A549 (cell line): ENCODE measurements at regions not wholly inside any gene's neighbourhood (a gene's known extent, or its start where the extent isn't known, plus 50 kb on each side); places are given as distances from the start of the nearest gene placed in this dataset.

Source experiments
- ATAC-seq, 2 experiments: fragments of 200-7000 bp in 1 of 2; fragments of >200 bp in 1 of 2; cut with Nextera tagmentation in 1 of 2; cut with Tn5 transposase in 1 of 2; 3 replicates each; pipeline versions ENCODE4 v1.8.0 to v1.9.1; 2018 to 2020; ENCODE audit warnings: mild to moderate bottlenecking in 1 of 2, moderate library complexity in 1 of 2
- CTCF ChIA-PET: fragments of 300-600 bp; sonication (Branson Sonifier 250); formaldehyde crosslinking; extraction: SDS; loops from one replicate; lab custom pipeline; 2021; ENCODE audit warnings: antibody characterized with exemption, inconsistent platforms; lab: Yijun Ruan, JAX
- POLR2A ChIA-PET: fragments of 350-600 bp; formaldehyde crosslinking; extraction: SDS; loops from one replicate; lab custom pipeline; 2021; ENCODE audit warnings: antibody characterized with exemption, inconsistent platforms; lab: Yijun Ruan, JAX
- DNase-seq, 2 experiments: peaks; one replicate each; pipeline versions ENCODE4 v3.0.0 to v3.0.0-alpha.2; 2011 to 2016; ENCODE audit warnings: low read depth in 1 of 2, low spot score in 1 of 2
- FAIRE-seq: peaks from 2 replicates; lab custom pipeline; 2011; peaks lifted over from hg19 to GRCh38; lab: Jason Lieb, UNC
- H3K27ac ChIP-seq, 2 experiments: fragments of >200 bp; sonication (Bioruptor Twin); formaldehyde crosslinking; 3 replicates each; pipeline ENCODE4 v1.5.1; 2016 to 2017
- H3K4me1 ChIP-seq: fragments of >200 bp; sonication (Bioruptor Twin); formaldehyde crosslinking; 3 replicates; pipeline ENCODE4 v1.6.1; 2016
- H3K4me2 ChIP-seq: fragments of >200 bp; sonication (Bioruptor Twin); formaldehyde crosslinking; 3 replicates; pipeline ENCODE4 v1.6.1; 2016
- H3K4me3 ChIP-seq: fragments of >200 bp; sonication (Bioruptor Twin); formaldehyde crosslinking; 3 replicates; pipeline ENCODE4 v1.5.1; 2016
- H3K9me3 ChIP-seq: fragments of >200 bp; sonication (Bioruptor Twin); formaldehyde crosslinking; 3 replicates; pipeline ENCODE4 v1.6.1; 2016
- CBX8 ChIP-seq: fragments of 200-600 bp; sonication (generic); IDR thresholded peaks from 2 replicates; pipeline ENCODE4 v1.6.1; 2016
- CEBPB ChIP-seq, 2 experiments: fragments of >200 bp in 1 of 2; sonication (Bioruptor Twin) in 1 of 2; formaldehyde crosslinking in 1 of 2; IDR thresholded peaks; 2 replicates each; pipeline ENCODE4 v1.6.1; 2012 to 2016
- CTCF ChIP-seq: fragments of >200 bp; sonication (Bioruptor Twin); formaldehyde crosslinking; IDR thresholded peaks from 3 replicates; pipeline ENCODE4 v1.5.1; 2016
- E2F6 ChIP-seq: IDR thresholded peaks from 2 replicates; pipeline ENCODE4 v1.6.1; 2012; ENCODE audit warnings: low read depth, borderline replicate concordance
- EHF ChIP-seq: fragments of 250-450 bp; sonication (Bioruptor Pico); IDR thresholded peaks from 2 replicates; pipeline ENCODE4 v1.5.0; 2020; ENCODE audit warnings: mild to moderate bottlenecking
- ELK1 ChIP-seq: fragments of 150-350 bp; IDR thresholded peaks from 2 replicates; pipeline ENCODE4 v1.6.1; 2014; ENCODE audit warnings: low read depth, mild to moderate bottlenecking, low read length
- EP300 ChIP-seq, 2 experiments: fragments of >200 bp; sonication (Bioruptor Twin); formaldehyde crosslinking; IDR thresholded peaks; 2 replicates in 1 of 2; 3 replicates in 1 of 2; pipeline ENCODE4 v1.6.1; 2016 to 2017
- FOSL2 ChIP-seq, 2 experiments: fragments of 450-650 bp in 1 of 2; fragments of >200 bp in 1 of 2; sonication (Bioruptor Twin) in 1 of 2; formaldehyde crosslinking; IDR thresholded peaks; 2 replicates each; pipeline versions ENCODE4 v1.5.0 to v1.6.1; 2016 to 2020; ENCODE audit warnings: mild to moderate bottlenecking in 1 of 2, moderate library complexity in 1 of 2
- FOXS1 ChIP-seq: fragments of 250-450 bp; sonication (Bioruptor Pico); IDR thresholded peaks from 2 replicates; pipeline ENCODE4 v1.5.0; 2020; ENCODE audit warnings: mild to moderate bottlenecking, moderate library complexity
- GATA3 ChIP-seq: IDR thresholded peaks from 2 replicates; pipeline ENCODE4 v1.6.1; 2012; ENCODE audit warnings: borderline replicate concordance
- HDAC2 ChIP-seq: fragments of 200-600 bp; sonication (generic); IDR thresholded peaks from 2 replicates; pipeline ENCODE4 v1.6.1; 2016
- HOXB5 ChIP-seq: fragments of 250-450 bp; sonication (Bioruptor Pico); IDR thresholded peaks from 2 replicates; pipeline ENCODE4 v1.5.0; 2020; ENCODE audit warnings: mild to moderate bottlenecking, moderate library complexity
- JUN ChIP-seq, 2 experiments: fragments of >200 bp; sonication (Bioruptor Twin); formaldehyde crosslinking; IDR thresholded peaks; 2 replicates in 1 of 2; 3 replicates in 1 of 2; pipeline ENCODE4 v1.6.1; 2016 to 2017
- KDM5A ChIP-seq: fragments of 200-600 bp; sonication (generic); IDR thresholded peaks from 2 replicates; pipeline ENCODE4 v1.6.1; 2016; ENCODE audit warnings: antibody characterized with exemption, mild to moderate bottlenecking
- MAX ChIP-seq: IDR thresholded peaks from 2 replicates; pipeline ENCODE4 v1.6.1; 2012
- PHF8 ChIP-seq: fragments of 200-600 bp; sonication (generic); IDR thresholded peaks from 2 replicates; pipeline ENCODE4 v1.6.1; 2016; ENCODE audit warnings: low read depth, mild to moderate bottlenecking, antibody characterized with exemption, moderate library complexity, borderline replicate concordance
- POLR2AphosphoS2 ChIP-seq: conservative IDR thresholded peaks from 2 replicates; pipeline ENCODE4 v1.6.1; 2012; ENCODE audit warnings: low read length, improper control_type of control experiment, inconsistent platforms
- RFX5 ChIP-seq: fragments of 450-650 bp; IDR thresholded peaks from 2 replicates; pipeline ENCODE4 v1.7.1; 2014; ENCODE audit warnings: antibody characterized with exemption, mild to moderate bottlenecking, moderate library complexity
- ZFP36 ChIP-seq: fragments of 450-650 bp; IDR thresholded peaks from 2 replicates; pipeline ENCODE4 v1.6.1; 2014; ENCODE audit warnings: borderline replicate concordance; ENCODE audit not compliant: partially characterized antibody
- WGBS: methylation state at CpG from one replicate; pipeline ENCODE4 v1.1.6; 2017; ENCODE audit errors: missing lambda C conversion rate; 5-methylcytosine and 5-hydroxymethylcytosine counted together

GRCh38 chr3:181336597-181336996, 347.1 kb upstream of the DNAJC19 start:
- no peak overlapping the region for H3K27ac ChIP-seq
- H3K9me3 ChIP-seq = no peaks in the 10 kb centered on the region
- no peak overlapping the region for H3K4me3 ChIP-seq
- CTCF ChIA-PET = no interaction called here
- WGBS = 2% methylated on average over 2 of the region's 2 CpGs
- ATAC-seq = no peak
- H3K4me1 ChIP-seq = no peaks in the 10 kb centered on the region
- H3K4me2 ChIP-seq = no peak overlapping the region
- TF ChIP-seq FOXS1 (CRISPR knock-in tag) = no peak
- no peak for TF ChIP-seq ELK1
- no peak for TF ChIP-seq MAX
- no peak for TF ChIP-seq PHF8
- TF ChIP-seq EP300 (IDR thresholded peaks at IDR 0.05) = no peak
- TF ChIP-seq E2F6 = no peak
- no peak for TF ChIP-seq CEBPB (IDR thresholded peaks at IDR 0.05)
- no peak for TF ChIP-seq CBX8
- TF ChIP-seq ZFP36 = no peak
- TF ChIP-seq GATA3 = no peak
- no peak for TF ChIP-seq RFX5
- no peak for TF ChIP-seq FOSL2 (IDR thresholded peaks at IDR 0.05)
- no peak for TF ChIP-seq FOSL2 (CRISPR knock-in tag; IDR thresholded peaks at IDR 0.05)
- TF ChIP-seq POLR2AphosphoS2 = no peak
- FAIRE-seq = no peak
- DNase-seq = no peak
- POLR2A ChIA-PET = no interaction called here

- no peak overlapping the region for H3K4me3 ChIP-seq
- FAIRE-seq (no peak), DNase-seq (no peak), ATAC-seq (no peak)
- ChIA-PET CTCF (no interaction called here), POLR2A (no interaction called here)
- H3K4me2 ChIP-seq = no peak overlapping the region
- no peak for TF ChIP-seq HDAC2
- H3K4me1 ChIP-seq = no peaks in the 10 kb centered on the region
- H3K27ac ChIP-seq = no peak overlapping the region
- H3K9me3 ChIP-seq = no peaks in the 10 kb centered on the region
These were observed 343.9 kb upstream of the DNAJC19 start for GRCh38 chr3:181333394-181333793.

- no peak overlapping the region for H3K27ac ChIP-seq
- TF ChIP-seq HOXB5 (CRISPR knock-in tag) = no peak
- no peak for TF ChIP-seq JUN (IDR thresholded peaks at IDR 0.05)
- TF ChIP-seq KDM5A = no peak
- TF ChIP-seq CTCF = no peak
- no peak for TF ChIP-seq EHF (CRISPR knock-in tag)
- TF ChIP-seq FOXS1 (CRISPR knock-in tag) = no peak
- TF ChIP-seq, all 56 proteins: peak for 0
- Histone ChIP-seq H3K9me3 (no peaks in the 10 kb centered on the region), H3K4me3 (no peak overlapping the region), H3K4me1 (no peaks in the 10 kb centered on the region), H3K4me2 (no peak overlapping the region)
- ChIA-PET POLR2A (no interaction called here), CTCF (no interaction called here)
- WGBS = 5% methylated on average over 5 of the region's 5 CpGs
- no peak for DNase-seq
- no peak for FAIRE-seq
- ATAC-seq = no peak
These were observed 341.5 kb upstream of the DNAJC19 start for GRCh38 chr3:181330821-181331563.
